ENCODE measurements at regions not wholly inside any gene's neighbourhood (a gene's known extent, or its start where the extent isn't known, plus 50 kb on each side); places are given as distances from the start of the nearest gene placed in this dataset.
"Not testable (repeated sequence)": the region's sequence is repeated elsewhere in the genome, so short reads cannot be mapped to it uniquely, and the experiment has no call there.

GRCh38 chr5:174953871-174954270 is 229.5 kb downstream of the MSX2 start:
- H3K27ac Mint-ChIP-seq, result no peak overlapping the region
- no peaks in the 10 kb centered on the region for H3K36me3 Mint-ChIP-seq (ENCODE audit: low read depth)
- H3K4me1 Mint-ChIP-seq, result no peaks in the 10 kb centered on the region
- no peaks in the 10 kb centered on the region for H3K9me3 Mint-ChIP-seq
- peaks cover 13% of the 10 kb centered on the region for H3K27me3 Mint-ChIP-seq
- ATAC-seq (replicated peaks), result no peak
- no peak overlapping the region for H3K4me3 Mint-ChIP-seq

GRCh38 chr5:174951151-174951780 is 226.9 kb downstream of the MSX2 start:
- Mint-ChIP-seq H3K36me3 (ENCODE audit: low read depth) (no peaks in the 10 kb centered on the region), H3K27me3 (peaks cover 16% of the 10 kb centered on the region), H3K4me3 (no peak overlapping the region), H3K4me1 (no peaks in the 10 kb centered on the region), H3K9me3 (no peaks in the 10 kb centered on the region), H3K27ac (no peak overlapping the region)
- ATAC-seq (replicated peaks), result peak; percentile 77

DNA sequence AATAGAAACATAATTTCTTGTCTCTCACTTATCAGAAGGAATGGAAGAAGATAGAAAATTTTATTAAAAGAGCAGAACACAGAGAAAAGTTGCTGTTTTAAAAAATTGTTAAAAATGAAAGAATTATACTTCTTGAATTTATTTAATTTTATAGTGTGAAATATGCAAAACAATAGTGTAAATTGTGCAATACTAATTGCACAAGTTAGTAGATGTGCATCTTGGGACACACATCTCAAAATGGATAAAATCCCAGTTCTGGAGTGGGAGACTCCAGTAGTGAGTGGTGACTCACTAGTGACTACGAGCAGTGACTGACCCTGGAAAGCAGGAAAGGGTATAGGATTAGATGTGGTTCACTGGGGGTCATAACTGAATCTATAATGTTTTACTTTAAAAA is 223.2 kb downstream of the MSX2 start:
- no peak for ATAC-seq (replicated peaks)
- peaks cover 35% of the 10 kb centered on the region for H3K27me3 Mint-ChIP-seq
- no peaks in the 10 kb centered on the region for H3K9me3 Mint-ChIP-seq
- H3K4me3 Mint-ChIP-seq, result no peak overlapping the region
- no peak overlapping the region for H3K27ac Mint-ChIP-seq
- H3K4me1 Mint-ChIP-seq, result no peaks in the 10 kb centered on the region
- H3K36me3 Mint-ChIP-seq (ENCODE audit: low read depth), result no peaks in the 10 kb centered on the region

DNA sequence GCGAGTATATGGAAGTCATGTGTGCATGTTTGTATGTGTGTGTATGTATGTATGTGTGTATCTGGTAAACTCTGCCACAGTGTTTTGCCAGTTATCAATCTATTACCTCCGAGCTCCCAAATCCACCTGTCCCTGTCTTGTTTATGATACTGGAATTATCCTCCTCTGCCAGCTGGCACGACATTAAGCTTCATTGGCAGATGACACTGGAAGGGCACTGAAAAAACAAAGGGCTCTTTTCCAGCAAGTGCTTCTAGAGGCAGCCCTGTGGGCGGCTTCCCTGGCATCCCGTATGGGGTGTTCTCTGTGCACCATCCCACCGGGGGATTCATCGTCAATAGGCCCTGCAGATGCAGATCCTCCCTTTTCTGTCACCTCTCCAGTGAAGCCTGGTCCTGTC is 221.5 kb downstream of the MSX2 start:
- Mint-ChIP-seq H3K27ac (no peak overlapping the region), H3K9me3 (no peaks in the 10 kb centered on the region), H3K27me3 (peaks cover 38% of the 10 kb centered on the region), H3K4me3 (no peak overlapping the region), H3K36me3 (ENCODE audit: low read depth) (no peaks in the 10 kb centered on the region), H3K4me1 (no peaks in the 10 kb centered on the region)
- no peak for ATAC-seq (replicated peaks)

DNA sequence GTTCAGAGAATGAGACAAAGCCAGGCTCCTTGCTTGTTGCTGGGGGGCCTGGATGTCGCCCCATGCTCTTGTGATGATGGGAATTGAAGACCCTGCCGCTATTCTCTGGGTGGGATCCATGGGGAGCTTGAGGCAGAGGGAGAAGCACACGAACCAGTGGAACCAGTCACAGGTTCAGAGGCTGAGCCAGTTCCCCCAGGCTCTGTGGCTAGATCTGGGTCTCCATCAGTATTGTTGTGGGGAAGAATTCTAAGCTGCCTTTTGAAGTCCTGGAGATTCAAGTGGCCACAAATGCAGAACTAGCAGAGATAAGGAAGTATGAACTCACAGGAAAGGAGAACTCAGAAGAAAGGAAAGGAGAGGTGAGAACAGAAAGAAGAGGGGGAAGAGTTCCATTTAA is 219.4 kb downstream of the MSX2 start:
- Mint-ChIP-seq H3K27me3 (peaks cover 40% of the 10 kb centered on the region), H3K4me3 (no peak overlapping the region), H3K9me3 (no peaks in the 10 kb centered on the region), H3K36me3 (ENCODE audit: low read depth) (no peaks in the 10 kb centered on the region), H3K27ac (no peak overlapping the region), H3K4me1 (no peaks in the 10 kb centered on the region)
- no peak for ATAC-seq (replicated peaks)

DNA sequence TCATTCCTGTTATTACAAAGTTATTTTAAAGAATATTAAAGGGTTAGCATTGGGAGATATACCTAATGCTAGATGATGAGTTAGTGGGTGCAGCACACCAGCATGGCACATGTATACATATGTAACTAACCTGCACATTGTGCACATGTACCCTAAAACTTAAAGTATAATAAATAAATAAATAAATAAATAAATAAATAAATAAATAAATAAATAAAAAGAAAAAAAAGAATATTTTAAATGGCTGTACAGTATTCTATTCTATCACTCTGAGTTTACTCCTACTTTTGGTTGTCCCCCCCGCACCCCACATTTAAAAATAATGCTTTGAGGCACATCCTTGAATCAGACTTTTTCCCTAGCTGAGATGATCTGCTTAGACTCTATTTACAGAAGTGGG is 218.6 kb downstream of the MSX2 start:
- H3K4me3 Mint-ChIP-seq; ATAC-seq (replicated peaks); H3K4me1 Mint-ChIP-seq; H3K9me3 Mint-ChIP-seq; H3K27ac Mint-ChIP-seq; H3K36me3 Mint-ChIP-seq (ENCODE audit: low read depth): not testable (repeated sequence)
- peaks cover 36% of the 10 kb centered on the region for H3K27me3 Mint-ChIP-seq

GRCh38 chr5:174937201-174938123 is 213.1 kb downstream of the MSX2 start:
- Mint-ChIP-seq H3K9me3 (no peaks in the 10 kb centered on the region), H3K27ac (no peak overlapping the region), H3K4me3 (no peak overlapping the region), H3K36me3 (ENCODE audit: low read depth) (no peaks in the 10 kb centered on the region), H3K27me3 (peaks cover 30% of the 10 kb centered on the region), H3K4me1 (no peaks in the 10 kb centered on the region)
- no peak for ATAC-seq (replicated peaks)

DNA sequence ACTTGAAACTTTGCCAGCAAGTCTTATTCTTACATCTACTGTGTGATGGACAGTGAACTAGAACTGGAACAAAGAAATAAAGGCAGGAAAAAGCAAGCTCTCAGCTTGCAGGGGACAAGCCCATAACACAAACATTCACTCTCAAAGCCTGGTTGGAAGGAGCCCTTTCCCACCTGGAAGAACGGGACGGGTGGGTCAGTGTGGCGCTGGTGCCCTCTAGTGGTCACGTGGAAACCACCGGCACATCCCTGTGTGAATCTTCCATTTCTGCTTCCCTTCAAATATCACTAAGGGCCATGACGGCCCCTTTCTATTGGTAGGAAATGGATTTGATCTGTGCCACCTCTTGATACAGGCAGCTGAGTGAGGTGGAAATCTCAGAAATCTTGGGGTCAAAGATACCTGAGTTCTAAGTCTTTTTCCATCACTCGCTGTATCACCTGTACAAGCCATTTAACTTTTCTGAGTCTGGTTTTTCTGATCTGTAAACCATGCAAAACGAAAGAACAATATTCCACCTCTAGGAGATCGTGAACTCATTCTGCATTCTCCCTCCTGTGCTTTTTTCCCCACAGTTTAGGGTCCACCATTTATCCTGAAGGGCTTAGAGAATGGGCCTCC is 211.6 kb downstream of the MSX2 start:
- Mint-ChIP-seq H3K9me3 (no peaks in the 10 kb centered on the region), H3K4me3 (no peak overlapping the region), H3K4me1 (no peaks in the 10 kb centered on the region), H3K36me3 (ENCODE audit: low read depth) (no peaks in the 10 kb centered on the region), H3K27ac (no peak overlapping the region), H3K27me3 (peaks cover 23% of the 10 kb centered on the region)
- peak; percentile 43 for ATAC-seq (replicated peaks)

DNA sequence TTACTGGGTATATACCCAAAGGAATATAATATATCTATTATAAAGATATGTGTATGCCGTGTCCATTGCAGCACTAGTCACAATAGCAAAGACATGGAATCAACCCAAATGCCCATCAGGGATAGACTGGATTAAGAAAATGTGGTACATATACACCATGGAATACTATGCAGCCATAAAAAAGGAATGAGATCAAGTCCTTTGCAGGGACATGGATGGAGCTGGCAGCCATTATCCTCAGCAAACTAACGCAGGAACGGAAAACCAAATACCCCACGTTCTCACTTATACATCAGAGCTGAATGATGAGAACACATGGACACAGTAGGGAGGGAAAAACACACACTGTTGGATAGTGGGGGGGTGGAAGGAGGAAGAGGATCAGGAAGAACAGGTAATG is 206.7 kb downstream of the MSX2 start:
- H3K27ac Mint-ChIP-seq; H3K36me3 Mint-ChIP-seq (ENCODE audit: low read depth); H3K4me1 Mint-ChIP-seq; H3K4me3 Mint-ChIP-seq; ATAC-seq (replicated peaks); H3K9me3 Mint-ChIP-seq: not testable (repeated sequence)
- H3K27me3 Mint-ChIP-seq, result peaks cover 13% of the 10 kb centered on the region

GRCh38 chr5:174925586-174925985 is 201.2 kb downstream of the MSX2 start:
- no peaks in the 10 kb centered on the region for H3K9me3 Mint-ChIP-seq
- H3K27ac Mint-ChIP-seq, result no peak overlapping the region

DNA sequence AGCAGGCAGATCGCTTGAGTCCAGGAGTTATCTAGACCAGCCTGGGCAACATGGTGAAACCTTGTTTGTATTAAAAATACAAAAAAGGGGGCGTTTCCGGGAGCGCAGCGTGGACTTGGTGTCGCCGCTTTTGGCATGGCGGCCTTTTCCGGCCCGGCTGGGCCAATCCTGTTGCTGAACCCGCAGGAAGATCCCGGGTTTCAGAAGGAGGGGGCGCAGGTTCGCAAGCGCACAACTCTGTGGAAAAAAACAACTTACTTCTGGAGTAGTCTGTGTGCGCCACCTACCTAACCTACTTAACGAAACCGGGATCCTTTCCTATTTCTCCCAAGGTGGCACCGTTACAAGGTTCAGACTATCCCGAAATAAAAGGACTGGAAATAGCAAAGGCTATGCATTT is 198.6 kb downstream of the MSX2 start:
- H3K27ac Mint-ChIP-seq, result no peak overlapping the region
- no peaks in the 10 kb centered on the region for H3K9me3 Mint-ChIP-seq
- H3K27me3 Mint-ChIP-seq, result peaks cover 10% of the 10 kb centered on the region
- no peak overlapping the region for H3K4me3 Mint-ChIP-seq
- no peaks in the 10 kb centered on the region for H3K4me1 Mint-ChIP-seq
- H3K36me3 Mint-ChIP-seq (ENCODE audit: low read depth), result no peaks in the 10 kb centered on the region
- ATAC-seq (replicated peaks), result no peak

More at GRCh38 chr5:174925586-174925985, 201.2 kb downstream of the MSX2 start:
- H3K36me3 Mint-ChIP-seq (ENCODE audit: low read depth), result no peaks in the 10 kb centered on the region
- no peak for ATAC-seq (replicated peaks)
- H3K4me3 Mint-ChIP-seq, result no peak overlapping the region
- H3K4me1 Mint-ChIP-seq, result no peaks in the 10 kb centered on the region
- peaks cover 5% of the 10 kb centered on the region for H3K27me3 Mint-ChIP-seq

- no peaks in the 10 kb centered on the region for H3K4me1 Mint-ChIP-seq
- ATAC-seq (replicated peaks), result no peak
- peak overlapping the region; percentile 32 for H3K4me3 Mint-ChIP-seq
- no peak overlapping the region for H3K27ac Mint-ChIP-seq
- H3K27me3 Mint-ChIP-seq, result peaks cover 10% of the 10 kb centered on the region
- H3K9me3 Mint-ChIP-seq, result no peaks in the 10 kb centered on the region
- no peaks in the 10 kb centered on the region for H3K36me3 Mint-ChIP-seq (ENCODE audit: low read depth)
These were observed 196.6 kb downstream of the MSX2 start for GRCh38 chr5:174920906-174921550.

DNA sequence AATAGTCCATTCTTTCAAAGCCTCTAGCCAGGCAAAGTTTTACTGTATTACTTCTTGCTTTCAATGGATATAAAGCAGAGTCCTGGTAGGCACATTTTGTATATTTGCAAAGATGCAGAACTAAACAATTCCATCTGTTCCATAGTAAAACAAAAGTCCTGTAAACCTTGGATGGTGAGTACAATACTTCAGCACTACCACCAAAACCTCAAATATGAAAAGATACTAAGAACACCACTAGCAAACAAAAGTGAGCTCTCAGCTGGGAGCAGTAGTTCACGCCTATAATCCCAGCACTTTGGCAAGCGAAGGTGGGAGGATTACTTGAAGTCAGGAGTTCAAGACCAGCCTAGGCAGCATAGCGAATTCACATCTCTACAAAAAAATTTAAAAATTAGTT is 195.0 kb downstream of the MSX2 start:
- no peak for ATAC-seq (replicated peaks)
- H3K36me3 Mint-ChIP-seq (ENCODE audit: low read depth), result no peaks in the 10 kb centered on the region

DNA sequence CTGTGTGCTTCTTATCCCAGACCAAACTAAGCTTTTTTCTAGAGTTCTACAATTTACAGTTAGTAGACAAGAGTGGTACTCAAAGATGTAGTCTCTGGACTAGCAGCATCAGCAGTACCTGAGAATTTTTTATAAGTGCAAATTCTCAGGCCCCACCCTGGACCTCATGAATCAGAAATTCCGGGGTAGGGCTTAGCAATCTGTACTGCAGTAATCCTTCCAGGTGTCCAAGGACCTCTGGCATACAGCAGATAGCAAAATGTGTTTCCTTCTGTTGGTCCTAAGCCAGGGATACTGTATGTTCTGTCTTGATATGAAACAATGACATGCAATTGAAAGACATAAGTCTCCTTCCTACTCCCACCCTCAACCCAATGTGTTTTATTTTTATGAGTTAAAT is 194.3 kb downstream of the MSX2 start:
- Mint-ChIP-seq H3K36me3 (ENCODE audit: low read depth) (no peaks in the 10 kb centered on the region), H3K27ac (no peak overlapping the region), H3K9me3 (no peaks in the 10 kb centered on the region), H3K27me3 (peaks cover 8% of the 10 kb centered on the region), H3K4me3 (no peak overlapping the region), H3K4me1 (no peaks in the 10 kb centered on the region)
- ATAC-seq (replicated peaks), result no peak

More for the DNA sequence above, 195.0 kb downstream of the MSX2 start:
- Mint-ChIP-seq H3K27me3 (peaks cover 7% of the 10 kb centered on the region), H3K9me3 (no peaks in the 10 kb centered on the region), H3K4me3 (no peak overlapping the region), H3K27ac (no peak overlapping the region), H3K4me1 (no peaks in the 10 kb centered on the region)
